Common myeloid progenitor, CD34-positive (primary cell): ENCODE measurements at regions not wholly inside any gene's neighbourhood (a gene's known extent, or its start where the extent isn't known, plus 50 kb on each side); places are given as distances from the start of the nearest gene placed in this dataset.
"Not testable (repeated sequence)": the region's sequence is repeated elsewhere in the genome, so short reads cannot be mapped to it uniquely, and the experiment has no call there.

Source experiments
- CTCF ChIA-PET: fragments of 350-600 bp; sonication (Branson Sonifier 250); formaldehyde crosslinking; loops from one replicate; lab custom pipeline; 2021; ENCODE audit warnings: antibody characterized with exemption; lab: Charles Lee
- POLR2A ChIA-PET: fragments of 350-600 bp; sonication (Branson Sonifier 250); formaldehyde crosslinking; loops from one replicate; lab custom pipeline; 2021; ENCODE audit warnings: antibody characterized with exemption; lab: Charles Lee
- DNase-seq, 3 donors: peaks; one replicate each; pipeline versions ENCODE4 v3.0.0 to v3.0.0-alpha.2; 2013
- H3K27ac ChIP-seq, 2 experiments: 1 replicate in 1 of 2; 2 replicates in 1 of 2; pipeline ENCODE4 v1.7.0; 2013; ENCODE audit warnings: inconsistent platforms in 2 of 2, low read length in 2 of 2, mild to moderate bottlenecking in 2 of 2, low read depth in 1 of 2, moderate library complexity in 1 of 2; ENCODE audit not compliant: severe bottlenecking in 2 of 2, insufficient read depth in 1 of 2, poor library complexity in 1 of 2
- H3K27me3 ChIP-seq, 5 experiments: replicated peaks in 2 of 5; 1 replicate in 3 of 5; 2 replicates in 2 of 5; pipeline versions ENCODE4 v1.6.1 to v1.7.0; 2013; ENCODE audit warnings: low read length in 4 of 5, mild to moderate bottlenecking in 2 of 5, moderate library complexity in 2 of 5, inconsistent platforms in 1 of 5; ENCODE audit not compliant: insufficient read depth in 5 of 5, control insufficient read depth in 4 of 5
- H3K36me3 ChIP-seq, 4 experiments: 1 replicate in 2 of 4; 2 replicates in 2 of 4; pipeline versions ENCODE4 v1.6.1 to v1.7.0; 2013; ENCODE audit warnings: low read length in 3 of 4, control low read depth in 1 of 4, mild to moderate bottlenecking in 1 of 4; ENCODE audit not compliant: control insufficient read depth in 4 of 4, insufficient read depth in 4 of 4
- H3K4me1 ChIP-seq, 4 experiments: 1 replicate in 3 of 4; 2 replicates in 1 of 4; pipeline versions ENCODE4 v1.6.1 to v1.7.1; 2013; ENCODE audit warnings: low read length in 3 of 4, mild to moderate bottlenecking in 3 of 4, control low read depth in 1 of 4, inconsistent platforms in 1 of 4, moderate library complexity in 1 of 4; ENCODE audit not compliant: control insufficient read depth in 4 of 4, insufficient read depth in 4 of 4; ENCODE audit errors: control extremely low read depth in 1 of 4
- H3K4me3 ChIP-seq, 7 experiments: 1 replicate in 4 of 7; 2 replicates in 3 of 7; pipeline versions ENCODE4 v1.5.1 to v1.7.0; 2013; ENCODE audit warnings: mild to moderate bottlenecking in 7 of 7, low read length in 6 of 7, moderate library complexity in 6 of 7, inconsistent platforms in 2 of 7, low read depth in 2 of 7, control low read depth in 1 of 7; ENCODE audit not compliant: insufficient read depth in 4 of 7, control insufficient read depth in 1 of 7; ENCODE audit errors: extremely low read depth in 1 of 7
- H3K9me3 ChIP-seq, 5 experiments: 1 replicate in 4 of 5; 2 replicates in 1 of 5; pipeline versions ENCODE4 v1.6.1 to v1.7.1; 2013; ENCODE audit warnings: low read length in 4 of 5, mild to moderate bottlenecking in 2 of 5, inconsistent platforms in 1 of 5, low read depth in 1 of 5, moderate library complexity in 1 of 5; ENCODE audit not compliant: control insufficient read depth in 4 of 5, insufficient read depth in 2 of 5; ENCODE audit errors: control extremely low read depth in 1 of 5
- WGBS: methylation state at CpG from one replicate; pipeline ENCODE4 v1.1.5; 2013; ENCODE audit not compliant: insufficient coverage; 5-methylcytosine and 5-hydroxymethylcytosine counted together

DNA sequence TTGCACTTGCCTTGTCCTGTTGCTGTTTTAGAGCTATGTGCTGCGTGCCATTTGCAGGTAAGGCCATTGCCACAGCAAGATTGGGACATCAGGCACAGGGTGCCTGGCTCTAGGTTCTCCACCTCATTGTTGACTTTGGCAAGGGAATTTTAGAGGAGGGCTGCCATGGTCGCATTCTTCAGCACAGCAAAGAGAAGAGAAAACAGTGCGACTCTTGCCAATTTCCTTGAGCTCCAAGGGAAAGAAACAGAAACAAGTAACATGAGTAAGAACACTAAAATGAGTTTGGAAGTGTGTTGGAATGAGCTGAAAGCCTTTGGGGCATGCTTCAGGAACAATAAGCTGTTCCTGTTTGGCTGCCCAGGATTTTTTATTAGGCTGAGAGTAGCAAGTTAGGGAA, 188.1 kb upstream of the IL12B start:
- Histone ChIP-seq H3K4me1 (no peaks in the 10 kb centered on the region), H3K9me3 (no peaks in the 10 kb centered on the region), H3K27me3 (peaks cover 0 to 5% (median 3%) of the 10 kb centered on the region in 5 experiments), H3K27ac (no peak overlapping the region), H3K36me3 (no peaks in the 10 kb centered on the region), H3K4me3 (no peak overlapping the region)
- CTCF ChIA-PET: interaction anchor here (1.5 kb wide), 1 partner anchor 447 kb away, joined by 3 read pairs; no protein-coding TSS in a partner anchor
- POLR2A ChIA-PET: no interaction called here
- WGBS: 100% methylated on average over 3 of the region's 3 CpGs
- no peak for DNase-seq

DNA sequence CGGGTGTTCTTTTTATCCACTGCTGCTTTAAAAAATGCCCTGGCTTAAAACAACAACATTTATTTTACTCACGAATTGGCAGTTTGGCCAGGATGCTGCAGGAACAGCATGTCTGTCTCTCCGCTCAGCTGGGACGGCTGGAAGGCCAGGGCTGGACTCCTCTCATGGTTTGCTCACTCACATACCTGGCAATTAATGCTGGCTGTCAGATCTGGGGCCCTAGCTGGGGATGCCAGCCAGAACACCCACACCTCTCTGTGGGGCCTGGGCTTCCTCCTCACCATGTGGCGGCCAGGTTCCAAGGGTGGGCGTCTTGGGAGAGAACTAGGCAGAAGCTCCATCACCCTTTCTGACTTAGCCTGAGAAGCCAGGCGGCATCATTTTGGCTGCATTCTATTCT, 189.1 kb upstream of the IL12B start:
- Histone ChIP-seq H3K27ac (no peak overlapping the region), H3K4me1 (no peaks in the 10 kb centered on the region), H3K9me3 (no peaks in the 10 kb centered on the region), H3K27me3 (peaks cover 0 to 3% (median 2%) of the 10 kb centered on the region in 5 experiments), H3K36me3 (no peaks in the 10 kb centered on the region), H3K4me3 (no peak overlapping the region)
- ChIA-PET POLR2A (no interaction called here), CTCF (no interaction called here)
- WGBS: 84% methylated on average over 7 of the region's 7 CpGs
- no peak for DNase-seq

DNA sequence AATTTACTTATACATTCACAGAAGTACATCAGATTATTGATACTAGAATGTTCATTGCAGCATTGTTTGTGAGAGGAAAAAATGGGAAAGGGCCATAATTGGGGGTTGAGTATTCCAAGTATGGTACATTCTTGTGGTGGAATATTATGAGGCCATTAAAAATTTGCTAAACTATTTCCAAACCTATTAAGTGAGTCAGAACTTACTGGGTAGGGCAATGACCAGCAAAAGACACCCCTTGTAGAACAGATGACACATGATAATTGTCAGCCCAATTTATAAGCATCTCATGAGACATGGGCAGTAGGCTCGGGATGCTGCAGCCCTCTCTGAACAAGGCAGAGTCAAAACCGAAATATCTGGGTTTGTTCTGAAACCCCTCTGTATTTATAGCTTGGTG, 192.6 kb upstream of the IL12B start:
- Histone ChIP-seq H3K4me1 (no peaks in the 10 kb centered on the region), H3K4me3 (no peak overlapping the region), H3K27ac (no peak overlapping the region), H3K27me3 (peaks cover 0 to 3% (median 0%) of the 10 kb centered on the region in 5 experiments), H3K9me3 (no peaks in the 10 kb centered on the region), H3K36me3 (no peaks in the 10 kb centered on the region)
- DNase-seq: no peak
- CTCF ChIA-PET: interaction anchor here (1.0 kb wide), 1 partner anchor 9 kb away, joined by 3 read pairs; no protein-coding TSS in a partner anchor
- 100% methylated on average over 2 of the region's 2 CpGs for WGBS
- POLR2A ChIA-PET: no interaction called here

DNA sequence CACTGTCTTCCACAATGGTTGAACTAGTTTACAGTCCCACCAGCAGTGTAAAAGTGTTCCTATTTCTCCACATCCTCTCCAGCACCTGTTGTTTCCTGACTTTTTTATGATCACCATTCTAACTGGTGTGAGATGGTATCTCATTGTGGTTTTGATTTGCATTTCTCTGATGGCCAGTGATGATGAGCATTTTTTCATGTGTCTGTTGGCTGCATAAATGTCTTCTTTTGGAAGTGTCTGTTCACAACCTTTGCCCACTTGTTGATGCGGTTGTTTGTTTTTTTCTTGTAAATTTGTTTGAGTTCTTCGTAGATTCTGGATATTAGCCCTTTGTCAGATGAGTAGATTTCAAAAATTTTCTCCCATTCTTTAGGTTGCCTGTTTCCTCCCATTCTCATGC, 194.0 kb upstream of the IL12B start:
- no CpG with 5 or more reads among the region's 2 CpGs for WGBS
- POLR2A ChIA-PET: not testable (repeated sequence)

DNA sequence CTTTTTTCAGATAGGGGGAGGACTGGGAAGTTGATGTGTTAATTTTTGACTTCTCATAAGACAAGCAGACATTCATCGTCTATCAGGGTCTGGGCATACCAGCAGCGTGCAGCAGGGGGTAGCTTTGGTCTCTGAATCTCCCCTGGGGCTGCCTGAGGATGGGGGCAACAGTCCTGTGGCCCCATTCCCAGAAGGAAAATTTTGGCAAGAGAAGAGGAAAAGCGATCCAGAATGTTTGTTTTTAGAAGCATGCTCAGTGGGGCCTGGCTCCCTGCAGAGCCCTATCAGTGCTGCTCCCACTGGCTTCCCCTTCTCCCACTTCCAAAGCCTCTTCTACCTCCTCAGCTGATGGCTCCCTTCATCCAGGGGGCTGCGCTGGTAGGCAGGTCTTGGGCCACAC, 194.8 kb upstream of the IL12B start:
- no peaks in the 10 kb centered on the region for H3K36me3 ChIP-seq
- H3K4me3 ChIP-seq: no peak overlapping the region
- no peak overlapping the region for H3K27ac ChIP-seq
- POLR2A ChIA-PET: no interaction called here
- H3K4me1 ChIP-seq: no peaks in the 10 kb centered on the region
- DNase-seq: no peak
- H3K27me3 ChIP-seq: peaks cover 0 to 2% (median 0%) of the 10 kb centered on the region in 5 experiments
- peaks cover 0 to 3% (median 0%) of the 10 kb centered on the region in 5 experiments for H3K9me3 ChIP-seq
- 100% methylated on average over 1 of the region's 4 CpGs for WGBS
- CTCF ChIA-PET: interaction anchor here (1.0 kb wide), 1 partner anchor 394 kb away, joined by 3 read pairs; no protein-coding TSS in a partner anchor

More for the DNA sequence above, 194.0 kb upstream of the IL12B start:
- H3K4me1 ChIP-seq, DNase-seq, H3K27ac ChIP-seq, H3K36me3 ChIP-seq, H3K4me3 ChIP-seq, H3K27me3 ChIP-seq, H3K9me3 ChIP-seq: not testable (repeated sequence)
- CTCF ChIA-PET: interaction anchor here (1.0 kb wide), 1 partner anchor 395 kb away, joined by 3 read pairs; no protein-coding TSS in a partner anchor

DNA sequence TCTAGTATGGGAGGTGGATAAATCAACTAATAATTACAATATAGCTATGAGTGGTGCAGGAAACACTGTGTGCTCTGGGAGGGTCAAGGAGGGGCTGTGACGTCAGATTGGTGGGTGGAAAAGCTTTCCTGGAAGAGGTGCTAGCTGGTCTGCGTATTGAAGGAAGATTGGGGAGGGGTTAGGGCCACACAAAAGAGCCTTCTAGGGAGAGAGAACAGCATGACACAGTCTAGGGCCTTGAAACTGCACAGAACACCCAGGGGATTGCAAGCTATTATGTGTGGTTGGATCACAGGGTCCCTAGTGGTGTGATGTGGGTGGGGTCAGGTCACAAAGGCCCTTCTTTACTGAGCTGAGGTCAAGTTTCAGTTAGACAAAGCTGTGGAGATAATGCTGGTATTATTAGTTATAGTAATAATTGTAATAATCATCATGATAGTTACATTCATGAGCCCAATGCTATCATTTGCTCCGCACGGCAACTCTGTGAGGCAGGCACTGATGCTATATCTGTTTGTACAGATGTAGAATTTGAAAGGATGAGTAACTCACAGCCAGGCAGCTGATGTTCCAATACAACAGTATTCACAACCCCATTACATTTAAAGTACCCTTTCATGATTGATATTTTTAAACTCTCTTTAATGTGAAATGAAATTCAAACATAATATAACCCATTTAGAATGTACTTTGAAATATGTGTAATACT, 197.4 kb upstream of the IL12B start:
- H3K27ac ChIP-seq: no peak overlapping the region
- no peaks in the 10 kb centered on the region for H3K36me3 ChIP-seq
- no peaks in the 10 kb centered on the region for H3K4me1 ChIP-seq
- no peak for DNase-seq
- H3K4me3 ChIP-seq: no peak overlapping the region
- ChIA-PET POLR2A (interaction anchor here (0.5 kb wide), 1 partner anchor 203 kb away, joined by 4 read pairs; no protein-coding TSS in a partner anchor), CTCF (no interaction called here)
- no peaks in the 10 kb centered on the region for H3K27me3 ChIP-seq
- H3K9me3 ChIP-seq: peaks cover 0 to 3% (median 0%) of the 10 kb centered on the region in 5 experiments
- WGBS: 100% methylated on average over 1 of the region's 4 CpGs

DNA sequence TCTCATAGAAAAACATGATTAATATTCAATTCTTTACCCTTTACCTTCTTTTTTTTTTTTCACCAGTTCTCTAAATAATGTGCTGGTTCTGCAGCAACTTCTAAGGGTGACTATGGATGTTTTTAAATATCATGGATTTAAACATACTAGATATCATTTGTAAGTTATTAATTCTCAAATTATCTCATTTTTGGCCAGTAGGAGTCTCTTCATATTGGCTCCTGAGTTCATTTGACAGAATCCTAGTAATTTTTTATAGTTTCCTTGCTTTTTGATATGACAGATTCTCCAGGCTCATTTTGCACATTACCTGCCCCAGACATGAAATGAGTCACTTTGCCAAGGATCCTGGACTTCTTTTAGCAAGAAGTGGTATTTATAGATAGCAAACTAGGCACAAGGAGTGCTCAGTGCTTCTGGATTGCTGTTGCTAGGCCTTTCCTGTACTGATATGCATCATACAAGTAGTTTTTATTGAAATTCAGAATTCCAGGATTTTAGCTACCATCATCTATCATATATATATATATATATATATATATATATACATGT, 201.3 kb upstream of the IL12B start:
- ChIA-PET CTCF (interaction anchor here (1.0 kb wide), 1 partner anchor 9 kb away, joined by 3 read pairs; no protein-coding TSS in a partner anchor), POLR2A (no interaction called here)
- H3K9me3 ChIP-seq: peaks cover 0 to 3% (median 0%) of the 10 kb centered on the region in 5 experiments
- no peak overlapping the region for H3K27ac ChIP-seq
- H3K27me3 ChIP-seq: no peaks in the 10 kb centered on the region
- H3K4me3 ChIP-seq: no peak overlapping the region
- no peak for DNase-seq
- no peaks in the 10 kb centered on the region for H3K36me3 ChIP-seq
- H3K4me1 ChIP-seq: no peaks in the 10 kb centered on the region
